22Rv1 (cell line): ENCODE measurements at regions not wholly inside any gene's neighbourhood (a gene's known extent, or its start where the extent isn't known, plus 50 kb on each side); places are given as distances from the start of the nearest gene placed in this dataset.

ENCODE experiments used
- ZFX ChIP-seq: fragments of 450-650 bp; IDR thresholded peaks from 2 replicates; pipeline ENCODE4 v1.6.1; 2017; ENCODE audit warnings: antibody characterized with exemption, borderline replicate concordance
- TF ChIP-seq, protein P1 (sequence below): fragments of 450-650 bp; IDR thresholded peaks from 2 replicates; pipeline ENCODE4 v1.5.1; 2017; ENCODE audit warnings: mild to moderate bottlenecking

GRCh38 chr18:78770823-78771139 is 208.8 kb upstream of the SALL3 start:
- TF ChIP-seq, protein P1, sequence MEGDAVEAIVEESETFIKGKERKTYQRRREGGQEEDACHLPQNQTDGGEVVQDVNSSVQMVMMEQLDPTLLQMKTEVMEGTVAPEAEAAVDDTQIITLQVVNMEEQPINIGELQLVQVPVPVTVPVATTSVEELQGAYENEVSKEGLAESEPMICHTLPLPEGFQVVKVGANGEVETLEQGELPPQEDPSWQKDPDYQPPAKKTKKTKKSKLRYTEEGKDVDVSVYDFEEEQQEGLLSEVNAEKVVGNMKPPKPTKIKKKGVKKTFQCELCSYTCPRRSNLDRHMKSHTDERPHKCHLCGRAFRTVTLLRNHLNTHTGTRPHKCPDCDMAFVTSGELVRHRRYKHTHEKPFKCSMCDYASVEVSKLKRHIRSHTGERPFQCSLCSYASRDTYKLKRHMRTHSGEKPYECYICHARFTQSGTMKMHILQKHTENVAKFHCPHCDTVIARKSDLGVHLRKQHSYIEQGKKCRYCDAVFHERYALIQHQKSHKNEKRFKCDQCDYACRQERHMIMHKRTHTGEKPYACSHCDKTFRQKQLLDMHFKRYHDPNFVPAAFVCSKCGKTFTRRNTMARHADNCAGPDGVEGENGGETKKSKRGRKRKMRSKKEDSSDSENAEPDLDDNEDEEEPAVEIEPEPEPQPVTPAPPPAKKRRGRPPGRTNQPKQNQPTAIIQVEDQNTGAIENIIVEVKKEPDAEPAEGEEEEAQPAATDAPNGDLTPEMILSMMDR = no peak
- no peak for TF ChIP-seq ZFX
